AG09319 (cell line): ENCODE measurements at regions not wholly inside any gene's neighbourhood (a gene's known extent, or its start where the extent isn't known, plus 50 kb on each side); places are given as distances from the start of the nearest gene placed in this dataset.

Experiments
- DNase-seq: peaks from one replicate; pipeline ENCODE4 v3.0.0-alpha.2; 2010; ENCODE audit warnings: low read depth; ENCODE audit errors: extremely low read depth
- TF ChIP-seq, protein P1 (sequence below): IDR thresholded peaks from 2 replicates; pipeline ENCODE4 v1.5.1; 2011; ENCODE audit warnings: low read depth, mild to moderate bottlenecking, inconsistent platforms, low read length, moderate library complexity

DNA sequence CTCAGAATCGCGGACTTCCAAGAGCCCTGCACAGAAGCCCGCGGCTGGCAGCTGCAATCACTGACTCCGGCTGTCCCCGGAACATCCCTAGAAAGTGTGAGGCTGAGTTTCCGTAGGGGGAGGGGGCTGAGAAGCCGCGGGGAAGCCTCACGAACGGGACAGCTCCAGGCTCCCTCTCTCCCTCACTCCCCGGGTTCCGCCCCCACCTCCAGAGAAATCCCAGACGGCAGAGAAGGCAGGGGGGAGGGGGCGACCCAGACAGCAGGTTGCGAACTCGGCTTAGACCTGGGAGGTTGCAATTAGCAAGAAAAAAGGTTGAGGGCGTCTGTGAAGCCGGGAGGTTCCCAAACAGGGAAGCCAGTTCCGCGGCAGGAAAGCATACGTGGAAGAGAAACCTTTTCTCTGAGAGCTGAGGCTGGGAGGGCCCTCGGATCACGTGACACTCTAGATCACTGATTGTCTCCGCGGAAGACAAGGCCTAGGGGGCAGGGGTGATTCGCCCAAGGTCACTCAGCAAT, 73.8 kb upstream of the CPLX2 start:
- DNase-seq: no peak
- TF ChIP-seq, protein P1, sequence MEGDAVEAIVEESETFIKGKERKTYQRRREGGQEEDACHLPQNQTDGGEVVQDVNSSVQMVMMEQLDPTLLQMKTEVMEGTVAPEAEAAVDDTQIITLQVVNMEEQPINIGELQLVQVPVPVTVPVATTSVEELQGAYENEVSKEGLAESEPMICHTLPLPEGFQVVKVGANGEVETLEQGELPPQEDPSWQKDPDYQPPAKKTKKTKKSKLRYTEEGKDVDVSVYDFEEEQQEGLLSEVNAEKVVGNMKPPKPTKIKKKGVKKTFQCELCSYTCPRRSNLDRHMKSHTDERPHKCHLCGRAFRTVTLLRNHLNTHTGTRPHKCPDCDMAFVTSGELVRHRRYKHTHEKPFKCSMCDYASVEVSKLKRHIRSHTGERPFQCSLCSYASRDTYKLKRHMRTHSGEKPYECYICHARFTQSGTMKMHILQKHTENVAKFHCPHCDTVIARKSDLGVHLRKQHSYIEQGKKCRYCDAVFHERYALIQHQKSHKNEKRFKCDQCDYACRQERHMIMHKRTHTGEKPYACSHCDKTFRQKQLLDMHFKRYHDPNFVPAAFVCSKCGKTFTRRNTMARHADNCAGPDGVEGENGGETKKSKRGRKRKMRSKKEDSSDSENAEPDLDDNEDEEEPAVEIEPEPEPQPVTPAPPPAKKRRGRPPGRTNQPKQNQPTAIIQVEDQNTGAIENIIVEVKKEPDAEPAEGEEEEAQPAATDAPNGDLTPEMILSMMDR: no peak

DNA sequence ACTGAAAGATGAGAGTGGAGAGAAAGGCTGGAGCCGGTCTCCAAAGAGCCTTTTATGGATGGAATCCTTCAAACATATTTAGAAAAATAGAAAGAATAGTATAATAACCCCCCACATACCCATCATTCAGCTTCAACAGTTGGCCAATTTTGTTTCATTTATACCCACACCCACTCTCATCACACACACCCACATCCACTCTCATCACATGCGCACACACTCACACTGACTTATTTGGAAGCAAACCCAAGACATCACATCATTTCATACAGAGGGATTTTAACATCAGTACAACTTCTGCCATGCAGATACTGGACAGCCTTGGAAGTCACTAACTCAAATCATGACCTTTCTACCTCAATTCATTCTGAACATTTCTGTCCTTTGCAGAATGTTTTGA, 72.8 kb upstream of the CPLX2 start:
- TF ChIP-seq, protein P1: no peak
- no peak for DNase-seq

GRCh38 chr5:175800656-175801081, 70.7 kb upstream of the CPLX2 start:
- DNase-seq: no peak
- TF ChIP-seq, protein P1: no peak

DNA sequence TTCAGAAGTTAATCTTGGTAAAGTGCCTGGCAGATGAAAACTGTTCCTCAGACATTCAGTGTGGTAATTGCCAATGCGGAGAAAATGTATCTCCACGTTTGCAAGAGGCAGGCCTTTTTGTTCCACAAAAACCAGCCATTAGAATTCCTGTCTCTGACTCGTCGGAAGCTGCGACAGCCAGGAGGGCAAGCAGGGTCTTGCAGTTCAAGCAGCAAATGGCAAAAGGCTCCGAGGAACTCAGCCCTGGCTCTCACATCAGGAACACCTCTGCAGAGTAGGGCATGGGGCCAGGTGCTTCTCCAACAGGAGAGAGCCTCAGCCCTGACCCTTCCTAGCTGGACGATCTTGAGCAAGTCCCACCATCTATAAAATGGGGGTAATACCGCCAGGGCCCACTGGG, 69.0 kb upstream of the CPLX2 start:
- TF ChIP-seq, protein P1: no peak
- no peak for DNase-seq

GRCh38 chr5:175803254-175803653, 68.1 kb upstream of the CPLX2 start:
- TF ChIP-seq, protein P1: no peak
- DNase-seq: no peak

DNA sequence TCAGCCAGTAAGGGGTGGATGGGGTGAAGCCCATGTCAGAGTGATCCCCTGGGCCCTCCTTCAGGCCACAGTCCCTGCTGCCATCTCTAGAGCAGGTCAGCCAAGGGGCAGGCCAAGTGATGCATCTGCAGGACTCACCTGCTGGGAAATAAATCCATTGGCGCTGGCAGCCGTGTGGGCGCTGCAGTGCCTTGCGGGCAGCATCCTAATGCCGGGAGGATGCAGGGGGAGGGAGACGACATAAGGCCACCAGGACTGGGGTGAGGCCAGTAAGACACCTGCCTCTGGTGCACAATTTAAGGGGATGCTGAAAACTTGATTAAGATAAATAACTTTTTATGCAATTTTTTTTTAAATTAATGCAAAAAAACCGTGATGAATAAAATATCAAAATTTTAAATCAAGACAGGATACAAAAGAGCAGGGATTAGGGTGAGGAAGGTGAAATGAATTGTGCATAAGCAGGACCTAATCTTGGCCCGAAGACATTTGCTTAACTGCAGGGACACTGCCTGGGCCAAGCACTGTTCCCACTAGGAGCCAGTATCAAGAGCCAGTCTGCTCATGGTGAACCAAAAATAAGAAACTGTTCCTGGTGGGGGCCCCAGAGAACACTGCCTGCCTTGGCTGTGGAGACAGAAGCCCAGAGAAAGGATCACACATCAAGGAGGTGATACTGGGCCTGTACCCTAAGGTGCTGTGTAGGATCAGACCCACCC, 67.5 kb upstream of the CPLX2 start:
- DNase-seq: no peak
- TF ChIP-seq, protein P1: no peak

DNA sequence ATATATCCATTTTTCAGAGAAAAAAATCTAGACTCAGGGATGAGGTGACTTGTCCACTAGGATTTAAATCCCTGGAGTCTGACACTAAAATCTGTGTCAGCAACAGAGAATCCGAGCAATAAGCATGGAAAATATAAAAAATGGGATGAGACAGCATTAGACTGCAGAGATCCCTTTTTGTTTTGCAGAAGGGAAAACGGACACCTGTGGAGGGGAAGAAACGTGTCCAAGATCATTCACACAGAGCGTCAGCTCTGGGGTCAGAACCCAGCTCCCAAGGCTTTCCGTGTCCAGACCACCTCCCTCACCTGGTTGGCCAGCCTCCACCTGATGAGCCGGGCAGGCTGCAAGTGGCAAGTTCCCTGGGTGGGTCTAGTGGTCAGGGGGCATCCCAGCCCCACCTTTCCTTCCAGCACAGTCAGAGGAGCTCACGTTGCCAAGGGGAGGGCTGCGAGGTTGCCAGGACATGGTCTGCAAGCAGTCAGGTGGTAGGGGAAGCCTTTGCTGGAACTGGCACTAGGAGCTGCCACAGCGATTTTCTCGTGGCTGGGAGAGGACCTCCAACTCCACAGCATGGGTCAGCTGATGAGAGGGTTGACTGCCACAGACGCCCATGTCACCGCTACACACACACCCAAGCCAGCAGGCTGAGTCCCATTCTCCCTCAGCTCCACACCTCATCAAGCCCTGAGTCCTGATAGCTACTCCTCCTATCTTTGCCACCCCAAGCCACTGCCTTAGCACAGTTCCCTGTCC, 65.9 kb upstream of the CPLX2 start:
- DNase-seq: no peak
- TF ChIP-seq, protein P1: no peak
